Uterus (tissue), 2 donors: ENCODE measurements at regions not wholly inside any gene's neighbourhood (a gene's known extent, or its start where the extent isn't known, plus 50 kb on each side); places are given as distances from the start of the nearest gene placed in this dataset.

Experiments used
- POLR2A ChIP-seq, 2 donors: fragments of 450-650 bp; IDR thresholded peaks; one replicate each; pipeline ENCODE4 v1.6.1; 2016; ENCODE audit warnings: antibody characterized with exemption in 2 of 2, mild to moderate bottlenecking in 1 of 2, moderate library complexity in 1 of 2
- TF ChIP-seq, protein P1 (sequence below), 4 experiments: fragments of 200-600 bp in 2 of 4; fragments of 450-650 bp in 2 of 4; sonication (generic) in 2 of 4; IDR thresholded peaks; one replicate each; pipeline ENCODE4 v1.5.1; 2016 to 2019; ENCODE audit warnings: antibody characterized with exemption in 4 of 4, mild to moderate bottlenecking in 2 of 4, moderate library complexity in 1 of 4

- TF ChIP-seq, protein P1, sequence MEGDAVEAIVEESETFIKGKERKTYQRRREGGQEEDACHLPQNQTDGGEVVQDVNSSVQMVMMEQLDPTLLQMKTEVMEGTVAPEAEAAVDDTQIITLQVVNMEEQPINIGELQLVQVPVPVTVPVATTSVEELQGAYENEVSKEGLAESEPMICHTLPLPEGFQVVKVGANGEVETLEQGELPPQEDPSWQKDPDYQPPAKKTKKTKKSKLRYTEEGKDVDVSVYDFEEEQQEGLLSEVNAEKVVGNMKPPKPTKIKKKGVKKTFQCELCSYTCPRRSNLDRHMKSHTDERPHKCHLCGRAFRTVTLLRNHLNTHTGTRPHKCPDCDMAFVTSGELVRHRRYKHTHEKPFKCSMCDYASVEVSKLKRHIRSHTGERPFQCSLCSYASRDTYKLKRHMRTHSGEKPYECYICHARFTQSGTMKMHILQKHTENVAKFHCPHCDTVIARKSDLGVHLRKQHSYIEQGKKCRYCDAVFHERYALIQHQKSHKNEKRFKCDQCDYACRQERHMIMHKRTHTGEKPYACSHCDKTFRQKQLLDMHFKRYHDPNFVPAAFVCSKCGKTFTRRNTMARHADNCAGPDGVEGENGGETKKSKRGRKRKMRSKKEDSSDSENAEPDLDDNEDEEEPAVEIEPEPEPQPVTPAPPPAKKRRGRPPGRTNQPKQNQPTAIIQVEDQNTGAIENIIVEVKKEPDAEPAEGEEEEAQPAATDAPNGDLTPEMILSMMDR (IDR thresholded peaks at IDR 0.05), result no peak
- no peak for TF ChIP-seq POLR2A (IDR thresholded peaks at IDR 0.05)
Measured at GRCh38 chr3:197424674-197425484, 126.5 kb upstream of the DLG1 start.
